ENCODE measurements at regions not wholly inside any gene's neighbourhood (a gene's known extent, or its start where the extent isn't known, plus 50 kb on each side); places are given as distances from the start of the nearest gene placed in this dataset.

- no peak for ATAC-seq
- H3K4me1 Mint-ChIP-seq (ENCODE audit: low read depth) = no peaks in the 10 kb centered on the region
- H3K27ac Mint-ChIP-seq = no peak overlapping the region
- H3K9me3 Mint-ChIP-seq = no peaks in the 10 kb centered on the region
- H3K27me3 Mint-ChIP-seq = peaks cover 11% of the 10 kb centered on the region
- H3K4me3 Mint-ChIP-seq = no peak overlapping the region
- no peak for DNase-seq
- POLR2A ChIA-PET = no interaction called here
- no peak for TF ChIP-seq CTCF (IDR thresholded peaks at IDR 0.05)
- CTCF ChIA-PET = interaction anchor here (1.1 to 2.3 kb wide), 2 partner anchors 12 to 102 kb away, joined by 3 to 11 read pairs; no protein-coding TSS in a partner anchor
- intact Hi-C loops (cut with micrococcal nuclease) = no loop called here
- H3K36me3 Mint-ChIP-seq (ENCODE audit: low read depth) = no peaks in the 10 kb centered on the region
Observed at GRCh38 chr6:132950566-132950965, 136.2 kb downstream of the RPS12 start.

- ChIA-PET CTCF (interaction anchor here (2.3 kb wide), 1 partner anchor 10 kb away, joined by 11 read pairs; no protein-coding TSS in a partner anchor), POLR2A (no interaction called here)
- no peak for ATAC-seq
- Mint-ChIP-seq H3K36me3 (ENCODE audit: low read depth) (no peaks in the 10 kb centered on the region), H3K27ac (no peak overlapping the region), H3K4me3 (no peak overlapping the region), H3K4me1 (ENCODE audit: low read depth) (no peaks in the 10 kb centered on the region), H3K27me3 (peaks cover 14% of the 10 kb centered on the region), H3K9me3 (no peaks in the 10 kb centered on the region)
- no peak for TF ChIP-seq CTCF (IDR thresholded peaks at IDR 0.05)
- DNase-seq = no peak
- intact Hi-C loops (cut with micrococcal nuclease) = no loop called here
Observed at GRCh38 chr6:132952031-132952867, 137.9 kb downstream of the RPS12 start.

GRCh38 chr6:132952986-132953385 is 138.6 kb downstream of the RPS12 start:
- DNase-seq = no peak
- intact Hi-C loops (cut with micrococcal nuclease) = no loop called here
- Mint-ChIP-seq H3K9me3 (no peaks in the 10 kb centered on the region), H3K36me3 (ENCODE audit: low read depth) (no peaks in the 10 kb centered on the region), H3K27ac (no peak overlapping the region), H3K4me3 (no peak overlapping the region), H3K4me1 (ENCODE audit: low read depth) (no peaks in the 10 kb centered on the region), H3K27me3 (peaks cover 20% of the 10 kb centered on the region)
- ChIA-PET CTCF (interaction anchor here (2.3 kb wide), 1 partner anchor 10 kb away, joined by 11 read pairs; no protein-coding TSS in a partner anchor), POLR2A (no interaction called here)
- ATAC-seq = no peak
- no peak for TF ChIP-seq CTCF (IDR thresholded peaks at IDR 0.05)

- intact Hi-C loops (cut with micrococcal nuclease) = no loop called here
- no peak for TF ChIP-seq CTCF (IDR thresholded peaks at IDR 0.05)
- H3K27me3 Mint-ChIP-seq = peaks cover 25% of the 10 kb centered on the region
- H3K4me1 Mint-ChIP-seq (ENCODE audit: low read depth) = no peaks in the 10 kb centered on the region
- no peak overlapping the region for H3K27ac Mint-ChIP-seq
- ChIA-PET POLR2A (no interaction called here), CTCF (no interaction called here)
- H3K9me3 Mint-ChIP-seq = no peaks in the 10 kb centered on the region
- H3K4me3 Mint-ChIP-seq = no peak overlapping the region
- no peak for ATAC-seq
- no peaks in the 10 kb centered on the region for H3K36me3 Mint-ChIP-seq (ENCODE audit: low read depth)
- no peak for DNase-seq
Observed at GRCh38 chr6:132954222-132954621, 139.9 kb downstream of the RPS12 start.

GRCh38 chr6:132954936-132955335 is 140.6 kb downstream of the RPS12 start:
- DNase-seq = no peak
- ChIA-PET CTCF (no interaction called here), POLR2A (interaction anchor here (0.7 kb wide), 1 partner anchor 772 kb away, joined by 3 read pairs; no protein-coding TSS in a partner anchor)
- intact Hi-C loops (cut with micrococcal nuclease) = no loop called here
- Mint-ChIP-seq H3K36me3 (ENCODE audit: low read depth) (no peaks in the 10 kb centered on the region), H3K9me3 (no peaks in the 10 kb centered on the region), H3K27ac (no peak overlapping the region), H3K4me1 (ENCODE audit: low read depth) (no peaks in the 10 kb centered on the region), H3K4me3 (no peak overlapping the region), H3K27me3 (peaks cover 25% of the 10 kb centered on the region)
- ATAC-seq = no peak
- TF ChIP-seq CTCF (IDR thresholded peaks at IDR 0.05) = no peak

All from activated CD8-positive, alpha-beta T cell treated with anti-CD3 and anti-CD28 coated beads for 36 hours (primary cell).